GM19099 (cell line): ENCODE measurements at regions not wholly inside any gene's neighbourhood (a gene's known extent, or its start where the extent isn't known, plus 50 kb on each side); places are given as distances from the start of the nearest gene placed in this dataset.

ENCODE experiments used
- POLR2A ChIP-seq: IDR thresholded peaks from 3 replicates; pipeline ENCODE4 v1.6.1; 2011; ENCODE audit warnings: low read depth; ENCODE audit not compliant: insufficient read length; ENCODE audit errors: extremely low read depth

DNA sequence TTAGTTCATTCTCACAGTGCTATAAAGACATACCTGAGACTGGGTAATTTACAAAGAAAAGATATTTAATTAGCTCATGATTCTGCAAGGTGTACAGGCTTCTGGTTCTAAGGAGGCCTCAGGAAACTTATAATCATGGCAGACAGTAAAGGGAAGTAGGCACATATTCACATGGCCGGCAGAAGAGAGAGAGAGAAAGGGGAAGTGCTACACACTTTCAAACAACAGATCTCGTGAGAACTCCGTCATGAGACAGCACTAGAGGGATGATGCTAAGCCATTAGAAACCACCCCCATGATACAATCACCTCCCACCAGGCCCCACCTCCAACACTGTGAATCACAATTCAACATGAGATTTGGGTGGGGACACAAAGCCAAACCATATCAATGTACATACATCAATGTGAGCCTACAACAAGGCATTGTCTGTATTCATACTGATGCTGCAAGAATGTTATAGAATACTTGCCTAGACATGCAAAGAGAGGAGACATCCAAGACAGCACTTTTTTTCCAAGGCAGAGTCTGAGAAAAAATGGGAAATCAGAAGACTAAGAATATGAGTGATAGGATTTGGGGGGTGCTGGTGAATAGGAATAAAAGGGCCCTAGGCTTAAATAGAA lies 114.8 kb upstream of the XYLT1 start:
- no peak for TF ChIP-seq POLR2A

DNA sequence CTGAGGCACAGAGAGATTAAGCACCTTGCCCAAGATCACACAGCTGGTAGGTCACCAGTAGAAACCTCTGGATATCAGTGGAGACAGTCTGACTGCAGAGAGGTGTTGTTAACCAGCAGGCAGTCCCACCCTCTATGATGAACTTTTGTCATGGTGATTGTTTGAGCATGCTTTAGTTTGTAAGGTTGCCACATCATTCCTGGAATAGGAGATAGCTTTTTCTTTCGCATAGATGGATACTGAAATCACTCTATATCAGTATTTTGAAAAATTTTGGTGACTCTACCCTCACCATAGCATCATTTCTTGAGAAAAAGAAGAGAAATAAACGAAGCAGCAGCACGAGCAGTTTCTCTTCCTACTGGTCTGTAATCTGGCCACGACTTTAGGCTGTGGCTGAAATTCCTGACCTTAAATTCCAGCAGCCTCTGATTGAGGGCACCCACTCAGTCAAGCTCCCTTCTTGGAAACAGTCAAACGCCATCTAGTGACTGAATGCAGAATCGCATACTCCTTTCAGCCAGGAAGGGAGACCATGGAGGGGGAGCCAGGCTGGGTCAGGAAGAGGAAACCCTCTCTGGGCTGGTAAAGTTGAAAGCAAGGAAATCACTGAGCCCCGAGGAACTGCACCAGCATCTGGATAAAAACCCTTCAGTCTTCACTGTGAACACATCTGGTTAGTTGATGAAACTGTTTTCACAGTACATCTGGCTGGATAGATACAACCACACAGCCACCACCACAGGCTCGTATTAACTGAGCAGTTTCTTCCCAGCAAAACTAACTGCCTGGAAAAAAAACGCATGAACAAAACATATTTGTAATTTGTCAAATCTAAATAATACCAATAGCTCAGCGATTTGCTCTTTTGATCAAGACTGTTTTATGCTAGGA lies 108.5 kb upstream of the XYLT1 start:
- no peak for TF ChIP-seq POLR2A

DNA sequence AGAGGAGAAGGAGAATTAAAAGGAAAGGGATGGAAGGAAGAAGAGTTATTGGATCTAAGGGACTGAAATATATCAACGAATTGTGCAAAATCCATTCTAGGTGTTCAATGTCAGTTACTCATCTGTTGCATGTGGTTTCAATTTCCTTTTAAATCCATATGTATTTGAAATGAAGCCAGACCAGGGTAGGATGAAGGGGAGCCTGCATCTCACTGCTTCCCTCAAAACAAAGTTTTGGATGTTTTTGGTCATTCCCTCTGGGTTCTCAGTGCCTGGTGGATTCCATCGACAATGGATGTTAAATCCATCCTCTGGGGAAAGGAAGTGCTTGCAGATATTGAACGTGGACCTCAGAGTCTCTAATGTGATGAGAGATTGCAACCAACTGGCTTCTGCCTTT lies 103.5 kb upstream of the XYLT1 start:
- TF ChIP-seq POLR2A = no peak

DNA sequence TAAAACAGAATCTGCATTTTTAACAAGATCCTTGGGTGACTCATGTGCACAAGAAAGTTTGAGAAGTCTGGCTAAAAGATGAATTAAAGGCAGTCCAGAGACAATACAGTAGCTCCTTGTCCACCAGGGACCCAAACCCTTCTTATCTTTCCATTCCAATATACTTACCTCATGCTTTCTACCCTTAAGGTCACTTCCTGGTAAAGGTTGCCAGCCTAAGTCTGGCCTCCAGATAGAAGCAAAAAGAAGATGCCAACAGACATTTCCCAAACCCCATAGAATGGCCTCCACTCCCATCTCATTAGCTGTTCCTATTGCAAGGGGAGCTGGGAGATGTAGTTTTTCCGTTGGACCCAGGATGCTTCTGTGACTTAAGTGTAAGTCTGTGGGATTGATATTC lies 101.4 kb upstream of the XYLT1 start:
- TF ChIP-seq POLR2A = no peak

DNA sequence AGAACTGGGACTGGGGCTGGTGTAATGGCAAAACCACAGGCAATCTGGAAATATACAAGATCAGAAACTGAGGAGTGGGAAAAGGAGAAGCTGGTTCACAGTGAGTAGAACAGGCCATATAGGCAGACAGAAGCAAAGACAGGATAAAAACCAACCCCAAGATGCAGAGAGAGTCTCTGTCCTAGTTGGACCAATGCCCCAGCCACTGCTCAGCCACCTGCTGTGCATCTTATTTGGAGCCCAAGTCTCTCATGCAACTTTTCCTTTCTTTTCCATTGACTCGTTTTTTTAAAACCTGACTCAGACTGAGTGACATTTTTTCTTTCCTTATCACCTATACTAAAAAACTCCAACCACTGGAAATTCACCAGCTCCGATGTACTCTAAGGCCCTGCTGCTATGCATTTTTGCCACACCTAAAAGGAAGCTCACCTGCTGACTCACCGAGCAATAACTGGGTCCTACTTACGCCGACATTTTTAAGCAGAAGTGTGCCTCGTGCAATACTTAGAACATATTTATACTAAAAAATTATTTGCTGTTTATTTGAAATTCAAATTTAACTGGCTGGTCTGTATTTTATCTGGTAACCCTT lies 100.8 kb upstream of the XYLT1 start:
- no peak for TF ChIP-seq POLR2A

DNA sequence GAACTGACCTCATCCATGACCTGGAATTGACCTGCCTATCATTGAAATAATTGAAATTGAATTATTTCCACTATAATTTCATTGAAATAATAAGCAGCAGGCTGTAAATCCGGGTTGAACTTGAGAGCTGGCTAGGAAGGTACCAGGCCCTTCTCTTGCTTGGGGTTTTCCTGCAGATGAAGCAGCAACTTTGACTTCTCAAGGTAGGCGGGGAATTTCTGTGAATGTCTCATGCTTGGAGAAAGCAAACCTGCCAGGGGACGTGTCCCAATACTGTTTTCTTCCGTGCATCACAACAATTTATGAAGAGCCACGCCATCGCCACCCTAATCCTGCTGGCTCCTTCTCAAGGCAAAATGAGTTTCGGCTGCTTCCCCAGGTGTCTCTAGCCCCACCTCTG lies 97.5 kb upstream of the XYLT1 start:
- TF ChIP-seq POLR2A = no peak

DNA sequence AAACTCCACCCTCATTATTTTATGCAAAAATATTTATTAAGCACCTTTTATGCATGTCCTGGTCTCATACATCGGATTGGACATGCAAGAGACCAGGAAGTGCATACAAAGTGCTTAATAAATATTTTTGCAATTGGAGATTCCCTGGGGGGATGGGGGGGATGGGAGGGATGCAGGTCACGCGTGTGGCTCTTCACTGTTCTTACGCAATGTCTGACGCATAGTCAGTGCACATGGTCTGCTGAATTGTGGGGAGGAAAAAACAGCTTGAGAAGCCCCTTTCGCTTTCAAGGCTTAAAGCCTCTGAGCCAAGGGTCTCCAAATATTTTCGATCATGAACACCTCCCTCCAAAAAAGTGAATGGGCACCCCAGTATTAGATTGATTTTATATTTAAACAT lies 96.7 kb upstream of the XYLT1 start:
- no peak for TF ChIP-seq POLR2A

DNA sequence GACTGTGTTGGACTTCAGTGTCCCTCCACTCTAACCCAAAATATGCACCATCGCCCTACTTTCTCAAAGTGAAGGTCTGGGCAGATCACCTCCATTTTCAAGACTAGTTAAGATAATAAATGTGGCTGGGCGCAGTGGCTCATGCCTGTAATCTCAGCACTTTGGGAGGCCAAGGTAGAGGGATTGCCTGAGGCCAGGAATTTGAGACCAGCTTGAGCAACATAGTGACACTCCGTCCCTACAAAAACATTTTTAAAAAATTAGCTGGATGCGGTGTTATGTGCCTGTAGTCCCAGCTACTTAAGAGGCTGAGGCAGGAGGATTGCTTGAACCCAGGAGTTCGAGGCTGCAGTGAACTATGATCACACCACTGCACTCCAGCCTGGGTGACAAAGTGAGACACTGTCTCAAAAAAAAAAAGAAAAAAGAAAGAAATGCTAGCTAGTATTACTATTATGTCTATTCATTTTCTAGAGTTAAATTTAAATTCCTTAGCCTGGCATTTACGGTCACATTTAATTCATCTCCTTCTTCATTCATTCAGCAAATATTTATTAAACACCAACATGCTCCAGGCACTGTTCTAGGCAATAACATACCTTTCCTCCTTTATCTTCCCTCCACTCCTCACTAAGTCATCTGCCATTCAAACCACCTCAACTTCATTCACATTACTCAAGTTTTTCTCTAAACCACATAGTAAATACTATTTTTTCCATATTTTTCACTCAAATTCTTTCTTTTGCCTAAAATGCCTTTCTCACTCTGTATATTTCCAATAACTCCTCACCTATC lies 96.1 kb upstream of the XYLT1 start:
- no peak for TF ChIP-seq POLR2A

DNA sequence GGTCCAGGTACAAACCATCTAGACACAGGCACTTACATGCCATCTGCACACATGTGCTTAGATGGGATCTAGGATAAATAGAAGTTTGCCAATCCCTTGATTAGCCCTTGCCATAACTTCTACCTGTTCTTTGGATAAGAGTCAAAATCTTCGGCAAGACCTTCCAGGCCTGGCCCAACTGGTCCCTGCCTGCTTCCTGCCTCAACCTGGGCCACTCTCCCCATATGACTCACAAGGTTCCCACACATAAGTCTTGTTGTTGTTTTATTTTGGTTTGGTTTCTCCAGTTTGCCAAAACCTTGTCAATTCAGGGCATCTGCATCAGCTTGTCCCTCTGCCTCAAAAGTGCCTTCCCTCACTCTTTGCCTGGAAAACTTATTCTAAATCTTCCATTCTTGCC lies 95.3 kb upstream of the XYLT1 start:
- TF ChIP-seq POLR2A = no peak

DNA sequence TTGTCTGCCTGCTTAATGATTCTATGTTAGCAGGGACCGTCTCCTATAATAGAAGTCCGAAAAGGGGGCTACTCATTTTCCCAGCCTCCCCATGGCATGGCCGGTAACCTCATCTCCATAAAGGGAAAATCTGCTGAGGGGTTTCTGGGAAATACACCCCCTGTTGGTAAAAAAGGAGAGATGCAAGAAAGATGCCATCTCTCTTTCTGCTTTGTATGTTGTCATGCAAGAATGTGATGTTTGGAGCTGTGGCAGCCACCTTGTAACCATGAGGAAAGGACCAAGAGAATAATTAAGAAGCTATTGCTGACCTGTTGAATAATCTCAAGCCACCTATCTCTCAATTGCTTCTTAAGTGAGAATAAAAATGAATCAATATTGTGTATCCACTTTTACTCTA lies 94.8 kb upstream of the XYLT1 start:
- TF ChIP-seq POLR2A = no peak

DNA sequence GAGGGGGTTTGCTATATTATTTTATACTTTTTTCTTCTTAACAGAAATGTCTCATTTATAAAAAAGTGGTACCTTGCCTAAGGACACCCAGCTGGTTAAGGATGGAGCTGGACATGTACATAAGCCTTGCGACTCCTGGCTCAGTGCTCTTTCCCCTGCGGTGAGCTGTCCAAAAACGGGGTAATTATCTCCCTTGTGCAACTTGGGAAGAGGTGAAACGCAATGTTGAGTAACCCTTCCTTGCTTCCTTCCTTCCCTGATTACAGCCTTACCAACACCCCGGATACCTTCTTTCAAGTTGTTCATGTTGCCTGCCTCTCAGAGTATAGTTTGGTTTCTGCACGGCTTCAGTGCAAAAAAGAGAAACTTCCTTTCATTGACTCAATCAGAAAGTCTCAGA lies 94.1 kb upstream of the XYLT1 start:
- no peak for TF ChIP-seq POLR2A

DNA sequence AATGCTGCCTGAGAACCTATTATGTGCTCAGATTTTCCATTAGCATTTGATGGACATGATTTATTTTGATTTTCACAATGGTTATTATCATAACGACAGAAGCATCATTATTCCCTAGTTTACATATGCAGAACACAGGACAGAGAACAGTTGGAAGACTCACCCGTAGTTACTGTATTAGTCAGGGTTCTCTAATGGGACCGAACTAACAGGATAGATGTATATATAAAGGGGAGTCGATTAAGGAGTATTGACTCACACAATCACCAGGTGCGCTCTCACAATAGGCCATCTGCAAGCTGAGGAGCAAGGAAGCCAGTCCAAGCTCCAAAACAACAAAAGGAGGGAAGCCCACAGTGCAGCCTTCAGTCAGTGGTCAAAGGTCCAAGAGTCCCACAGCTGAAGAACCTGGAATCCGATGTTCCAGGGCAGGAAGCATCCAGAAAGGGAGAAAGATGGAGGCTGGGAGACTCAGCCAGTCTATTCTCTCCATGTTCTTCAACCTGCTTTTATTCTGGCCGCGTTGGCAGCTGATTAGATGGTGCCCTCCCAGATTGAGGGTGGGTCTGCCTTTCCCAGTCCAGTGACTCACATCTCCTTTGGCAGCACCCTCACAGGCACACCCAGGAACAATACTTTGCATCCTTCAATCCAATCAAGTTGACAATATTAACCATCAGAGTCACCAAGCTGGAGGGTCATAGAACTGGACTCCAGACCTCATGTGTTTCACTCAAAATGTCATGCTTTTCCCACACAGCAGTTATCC lies 92.7 kb upstream of the XYLT1 start:
- TF ChIP-seq POLR2A = no peak

DNA sequence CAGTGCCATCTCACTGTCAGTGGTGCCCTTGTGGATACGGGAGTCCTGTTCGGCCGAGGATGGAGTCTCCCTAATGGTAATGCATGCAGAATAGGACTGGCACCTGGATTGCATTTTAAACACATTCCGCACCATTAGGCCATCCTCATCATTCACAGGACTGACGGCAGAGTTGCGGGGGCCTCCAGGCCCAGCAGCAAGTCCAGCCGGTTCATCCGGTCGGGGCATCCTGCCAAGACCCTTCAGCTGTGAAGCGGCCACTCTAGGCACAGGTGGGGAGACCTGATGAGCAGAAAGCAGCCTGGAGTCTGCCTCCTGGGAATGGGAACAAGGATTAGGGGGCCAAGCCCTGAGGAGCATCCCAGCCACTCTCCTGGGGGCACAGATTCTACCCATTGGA lies 90.3 kb upstream of the XYLT1 start:
- TF ChIP-seq POLR2A = no peak

DNA sequence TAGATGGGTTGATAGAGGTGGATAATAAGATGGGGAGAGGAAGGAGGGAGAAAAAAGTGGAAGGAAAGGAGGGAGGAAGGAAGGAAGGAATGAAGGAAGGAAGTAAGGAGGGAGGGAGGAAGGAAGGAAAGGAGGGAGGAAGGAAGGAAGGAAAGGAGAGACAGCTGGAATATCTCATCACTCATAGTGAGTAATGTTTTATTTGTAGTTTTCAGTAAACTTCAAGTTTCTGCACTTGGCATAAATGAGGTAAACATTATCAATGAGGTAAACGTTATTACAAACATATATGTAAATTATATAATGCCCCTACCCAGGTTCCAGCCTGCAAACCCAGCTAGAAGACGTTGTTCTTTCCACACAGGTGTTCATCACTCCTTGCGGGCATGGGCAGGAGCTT lies 89.8 kb upstream of the XYLT1 start:
- no peak for TF ChIP-seq POLR2A

DNA sequence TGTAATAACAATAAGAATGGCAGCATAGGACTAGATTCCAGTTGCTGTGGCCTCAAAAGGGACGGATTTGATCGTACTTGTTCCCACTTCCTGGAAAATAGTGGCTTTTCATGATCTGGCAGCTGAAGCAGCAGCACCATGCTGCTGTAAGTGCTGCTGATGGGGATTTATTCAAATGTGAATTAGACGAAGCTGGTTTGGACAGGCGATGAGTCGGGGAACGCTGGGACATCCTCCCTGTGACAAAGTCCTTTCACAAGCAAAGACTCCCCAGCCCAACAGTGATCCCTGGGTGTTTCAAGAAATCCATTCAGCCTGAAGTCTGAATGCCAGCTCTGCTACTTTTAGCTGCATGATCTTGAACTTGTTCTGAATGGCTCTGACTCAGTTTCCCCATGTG lies 88.6 kb upstream of the XYLT1 start:
- TF ChIP-seq POLR2A = no peak

DNA sequence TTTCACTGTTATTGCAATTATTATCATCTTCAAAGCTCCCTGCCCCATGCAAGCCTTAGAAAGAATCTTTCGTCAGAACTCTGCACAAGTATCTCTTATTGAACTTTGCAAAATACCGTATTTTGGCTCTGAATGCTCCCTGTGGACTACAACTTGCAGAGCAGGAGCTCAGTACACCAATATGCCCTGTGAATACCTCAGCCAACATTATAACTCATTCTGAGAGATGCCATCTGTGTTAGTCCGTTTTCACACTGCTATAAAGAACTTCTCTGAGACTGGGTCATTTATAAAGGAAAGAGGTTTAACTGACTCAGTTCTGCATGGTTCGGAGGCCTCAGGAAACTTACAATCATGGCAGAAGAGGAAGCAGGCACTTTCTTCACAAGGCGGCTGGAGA lies 87.2 kb upstream of the XYLT1 start:
- TF ChIP-seq POLR2A = no peak
